SK-N-SH treated with all-trans-retinoic acid at 6 μM for 48 hours (cell line): ENCODE measurements at regions not wholly inside any gene's neighbourhood (a gene's known extent, or its start where the extent isn't known, plus 50 kb on each side); places are given as distances from the start of the nearest gene placed in this dataset.

Experiments
- ATAC-seq: fragments of 200-7000 bp; cut with Tn5 transposase; 3 replicates; pipeline ENCODE4 v1.9.1; 2020; ENCODE audit warnings: mild to moderate bottlenecking, moderate library complexity
- ARNTL ChIP-seq: fragments of 450-650 bp; formaldehyde crosslinking; IDR thresholded peaks from 2 replicates; pipeline ENCODE4 v1.5.0; 2020; ENCODE audit warnings: low read depth, mild to moderate bottlenecking, moderate library complexity, borderline replicate concordance
- BACH2 ChIP-seq: fragments of 250-450 bp; sonication (Bioruptor Pico); IDR thresholded peaks from 2 replicates; pipeline ENCODE4 v1.9.0; 2021; ENCODE audit warnings: mild to moderate bottlenecking, borderline replicate concordance
- CSDC2 ChIP-seq: fragments of 250-450 bp; sonication (Bioruptor Pico); IDR thresholded peaks from 2 replicates; pipeline ENCODE4 v1.5.0; 2020; ENCODE audit warnings: mild to moderate bottlenecking, moderate library complexity
- ESRRG ChIP-seq: fragments of 250-450 bp; sonication (Bioruptor Pico); IDR thresholded peaks from 2 replicates; pipeline ENCODE4 v1.6.1; 2021; ENCODE audit warnings: mild to moderate bottlenecking
- GLIS3 ChIP-seq: fragments of 250-450 bp; sonication (Bioruptor Pico); IDR thresholded peaks from 2 replicates; pipeline ENCODE4 v1.5.0; 2020; ENCODE audit warnings: mild to moderate bottlenecking, moderate library complexity
- ISL1 ChIP-seq: fragments of 250-450 bp; sonication (Bioruptor Pico); IDR thresholded peaks from 2 replicates; pipeline ENCODE4 v2.1.2; 2022; ENCODE audit warnings: mild to moderate bottlenecking, moderate library complexity
- OSR1 ChIP-seq: fragments of 250-450 bp; sonication (Bioruptor Pico); IDR thresholded peaks from 2 replicates; pipeline ENCODE4 v1.8.0; 2022; ENCODE audit warnings: moderate library complexity, mild to moderate bottlenecking, inconsistent platforms
- PPARA ChIP-seq: fragments of 250-450 bp; sonication (Bioruptor Pico); IDR thresholded peaks from 2 replicates; pipeline ENCODE4 v1.5.0; 2020; ENCODE audit warnings: mild to moderate bottlenecking, borderline replicate concordance
- RARB ChIP-seq: fragments of 250-450 bp; sonication (Bioruptor Pico); IDR thresholded peaks from 2 replicates; pipeline ENCODE4 v1.8.0; 2021; ENCODE audit warnings: mild to moderate bottlenecking, moderate library complexity
- SNAI2 ChIP-seq: fragments of 250-450 bp; sonication (Bioruptor Pico); IDR thresholded peaks from 2 replicates; pipeline ENCODE4 v1.5.0; 2020; ENCODE audit warnings: mild to moderate bottlenecking, moderate library complexity
- TCF4 ChIP-seq: fragments of 250-450 bp; sonication (Bioruptor Pico); IDR thresholded peaks from 2 replicates; pipeline ENCODE4 v1.8.0; 2021; ENCODE audit warnings: mild to moderate bottlenecking, moderate library complexity, borderline replicate concordance
- TOX ChIP-seq: fragments of 250-450 bp; sonication (Bioruptor Pico); IDR thresholded peaks from 2 replicates; pipeline ENCODE4 v1.8.0; 2021; ENCODE audit warnings: mild to moderate bottlenecking, moderate library complexity, borderline replicate concordance
- ZC3H10 ChIP-seq: fragments of 250-450 bp; sonication (Bioruptor Pico); IDR thresholded peaks from 2 replicates; pipeline ENCODE4 v1.5.1; 2021; ENCODE audit warnings: mild to moderate bottlenecking, moderate library complexity
- ZFP3 ChIP-seq: fragments of 250-450 bp; sonication (Bioruptor Pico); IDR thresholded peaks from 2 replicates; pipeline ENCODE4 v1.5.0; 2020; ENCODE audit warnings: mild to moderate bottlenecking, moderate library complexity
- ZFP30 ChIP-seq: fragments of 450-650 bp; formaldehyde crosslinking; IDR thresholded peaks from 2 replicates; pipeline ENCODE4 v1.5.0; 2022; ENCODE audit warnings: mild to moderate bottlenecking, moderate library complexity
- ZNF565 ChIP-seq: fragments of 450-650 bp; formaldehyde crosslinking; conservative IDR thresholded peaks from 2 replicates; pipeline ENCODE4 v1.5.0; 2020; ENCODE audit warnings: low read depth, mild to moderate bottlenecking, moderate library complexity
- ZNF70 ChIP-seq: fragments of 450-650 bp; formaldehyde crosslinking; IDR thresholded peaks from 2 replicates; pipeline ENCODE4 v1.5.0; 2020; ENCODE audit warnings: mild to moderate bottlenecking, moderate library complexity
- ZNF8 ChIP-seq: fragments of 450-650 bp; formaldehyde crosslinking; IDR thresholded peaks from 2 replicates; pipeline ENCODE4 v1.5.0; 2020; ENCODE audit warnings: mild to moderate bottlenecking, moderate library complexity
- TF ChIP-seq, protein P1 (sequence below): fragments of 250-450 bp; sonication (Bioruptor Pico); IDR thresholded peaks from 2 replicates; pipeline ENCODE4 v1.8.0; 2020; ENCODE audit warnings: mild to moderate bottlenecking, moderate library complexity, borderline replicate concordance
- TF ChIP-seq, protein P2 (sequence below): fragments of 250-450 bp; sonication (Bioruptor Pico); IDR thresholded peaks from 2 replicates; pipeline ENCODE4 v1.8.0; 2021; ENCODE audit warnings: low read depth, mild to moderate bottlenecking, moderate library complexity, borderline replicate concordance
- TF ChIP-seq, protein P3 (sequence below): fragments of 250-450 bp; sonication (Bioruptor Pico); IDR thresholded peaks from 2 replicates; pipeline ENCODE4 v1.5.1; 2021; ENCODE audit warnings: mild to moderate bottlenecking, moderate library complexity
- TF ChIP-seq, protein P4 (sequence below): fragments of 250-450 bp; sonication (Bioruptor Pico); IDR thresholded peaks from 2 replicates; pipeline ENCODE4 v1.5.0; 2020; ENCODE audit warnings: mild to moderate bottlenecking, moderate library complexity

DNA sequence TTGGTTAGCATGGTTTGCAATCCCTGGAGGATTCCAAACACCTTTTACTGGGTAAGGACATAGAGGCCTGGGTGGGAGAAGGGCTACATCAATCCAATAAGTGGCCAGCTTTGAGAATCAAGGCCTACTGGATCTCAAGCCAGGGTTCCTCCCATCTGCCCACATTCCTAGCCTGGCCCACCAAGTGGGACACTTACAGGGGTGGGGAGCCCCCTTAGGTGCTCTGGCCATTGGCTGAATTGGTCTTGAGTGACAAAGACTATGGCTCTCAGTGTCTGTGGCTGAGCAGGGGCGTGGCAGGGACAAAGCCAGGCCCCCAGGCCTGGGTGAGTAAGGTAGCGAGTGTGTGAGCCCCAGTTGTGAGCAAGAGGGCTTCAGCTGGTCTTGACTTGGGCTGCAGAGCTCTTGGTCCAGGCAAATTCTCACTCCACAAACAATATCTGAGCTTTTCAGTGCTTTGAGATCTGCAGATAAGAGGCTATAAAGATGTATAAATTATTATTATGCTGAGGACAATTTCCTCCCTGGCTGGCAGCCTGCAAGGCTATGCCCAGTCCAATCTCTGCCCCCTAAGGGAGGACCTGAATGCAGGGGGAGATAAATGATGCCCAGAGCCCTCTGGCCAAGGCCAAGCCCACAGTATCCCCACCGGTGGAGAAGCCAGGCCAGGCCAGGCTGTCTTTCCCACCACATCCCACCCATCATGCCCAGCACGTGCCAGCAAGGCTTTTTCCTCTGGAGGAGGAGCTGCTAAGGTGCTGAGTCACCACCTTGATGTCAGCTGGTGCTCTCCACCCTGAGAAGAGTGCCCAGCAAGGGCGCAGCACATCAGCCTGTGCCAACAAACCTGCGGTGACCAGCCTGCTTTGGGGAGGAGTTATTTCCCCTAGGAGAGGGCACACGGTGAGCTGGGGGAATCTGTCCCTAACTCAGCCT lies 80.7 kb upstream of the DUSP5 start (continued):
- TF ChIP-seq, protein P1, sequence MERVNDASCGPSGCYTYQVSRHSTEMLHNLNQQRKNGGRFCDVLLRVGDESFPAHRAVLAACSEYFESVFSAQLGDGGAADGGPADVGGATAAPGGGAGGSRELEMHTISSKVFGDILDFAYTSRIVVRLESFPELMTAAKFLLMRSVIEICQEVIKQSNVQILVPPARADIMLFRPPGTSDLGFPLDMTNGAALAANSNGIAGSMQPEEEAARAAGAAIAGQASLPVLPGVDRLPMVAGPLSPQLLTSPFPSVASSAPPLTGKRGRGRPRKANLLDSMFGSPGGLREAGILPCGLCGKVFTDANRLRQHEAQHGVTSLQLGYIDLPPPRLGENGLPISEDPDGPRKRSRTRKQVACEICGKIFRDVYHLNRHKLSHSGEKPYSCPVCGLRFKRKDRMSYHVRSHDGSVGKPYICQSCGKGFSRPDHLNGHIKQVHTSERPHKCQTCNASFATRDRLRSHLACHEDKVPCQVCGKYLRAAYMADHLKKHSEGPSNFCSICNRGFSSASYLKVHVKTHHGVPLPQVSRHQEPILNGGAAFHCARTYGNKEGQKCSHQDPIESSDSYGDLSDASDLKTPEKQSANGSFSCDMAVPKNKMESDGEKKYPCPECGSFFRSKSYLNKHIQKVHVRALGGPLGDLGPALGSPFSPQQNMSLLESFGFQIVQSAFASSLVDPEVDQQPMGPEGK (CRISPR knock-in tag), result no peak
- TF ChIP-seq ESRRG (CRISPR knock-in tag) (no peak), PPARA (no peak), OSR1 (no peak), TCF4 (CRISPR knock-in tag) (no peak), ZFP3 (CRISPR knock-in tag) (no peak), ZC3H10 (CRISPR knock-in tag) (no peak), ZNF8 (CRISPR knock-in tag) (no peak), RARB (CRISPR knock-in tag) (no peak), CSDC2 (no peak), BACH2 (CRISPR knock-in tag) (no peak)

DNA sequence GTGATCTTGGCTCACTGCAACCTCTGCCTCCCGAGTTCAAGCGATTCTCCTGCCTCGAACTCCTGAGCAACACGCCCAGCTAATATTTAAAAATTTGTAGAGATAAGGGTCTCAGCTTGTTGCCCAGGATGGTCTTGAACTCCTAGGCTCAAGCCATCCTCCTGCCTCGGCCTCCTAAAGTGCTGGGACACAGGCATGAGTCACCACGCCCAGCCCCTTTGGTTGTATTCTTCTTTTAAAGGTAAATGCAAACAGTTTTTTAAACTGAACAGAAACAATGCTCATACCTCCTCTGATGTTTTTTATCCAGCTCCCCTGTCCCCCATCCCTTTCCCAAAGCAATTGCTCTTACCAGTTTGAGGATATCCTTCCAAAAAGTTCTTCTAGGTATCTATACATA lies 79.5 kb upstream of the DUSP5 start:
- ATAC-seq, result no peak

DNA sequence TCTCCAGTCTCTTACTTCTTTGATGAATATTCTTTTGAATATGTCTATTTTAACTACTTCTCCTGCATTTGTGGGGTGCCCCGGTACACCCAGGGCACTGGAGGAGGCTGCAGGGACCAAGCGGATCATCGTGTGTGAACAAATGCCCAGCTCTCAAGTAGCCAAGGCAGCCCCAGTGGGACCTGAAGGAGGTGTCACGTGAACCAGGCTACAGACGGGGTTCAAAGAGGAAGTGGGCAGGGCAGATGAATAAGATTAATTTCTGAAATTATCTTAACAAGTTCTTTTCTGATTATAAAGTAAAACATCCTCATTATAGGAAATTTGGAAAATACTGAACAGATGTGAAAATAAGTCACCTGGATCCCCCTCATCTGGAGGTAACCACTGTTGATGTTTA lies 78.4 kb upstream of the DUSP5 start:
- no peak for ATAC-seq

More for the DNA sequence above, 79.5 kb upstream of the DUSP5 start:
- no peak for TF ChIP-seq ISL1 (CRISPR knock-in tag)
- TF ChIP-seq, protein P2, sequence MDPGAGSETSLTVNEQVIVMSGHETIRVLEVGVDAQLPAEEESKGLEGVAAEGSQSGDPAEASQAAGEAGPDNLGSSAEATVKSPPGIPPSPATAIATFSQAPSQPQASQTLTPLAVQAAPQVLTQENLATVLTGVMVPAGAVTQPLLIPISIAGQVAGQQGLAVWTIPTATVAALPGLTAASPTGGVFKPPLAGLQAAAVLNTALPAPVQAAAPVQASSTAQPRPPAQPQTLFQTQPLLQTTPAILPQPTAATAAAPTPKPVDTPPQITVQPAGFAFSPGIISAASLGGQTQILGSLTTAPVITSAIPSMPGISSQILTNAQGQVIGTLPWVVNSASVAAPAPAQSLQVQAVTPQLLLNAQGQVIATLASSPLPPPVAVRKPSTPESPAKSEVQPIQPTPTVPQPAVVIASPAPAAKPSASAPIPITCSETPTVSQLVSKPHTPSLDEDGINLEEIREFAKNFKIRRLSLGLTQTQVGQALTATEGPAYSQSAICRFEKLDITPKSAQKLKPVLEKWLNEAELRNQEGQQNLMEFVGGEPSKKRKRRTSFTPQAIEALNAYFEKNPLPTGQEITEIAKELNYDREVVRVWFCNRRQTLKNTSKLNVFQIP (CRISPR knock-in tag), result no peak
- TF ChIP-seq, all 23 proteins: peak for 0

More for the DNA sequence above, 78.4 kb upstream of the DUSP5 start:
- TF ChIP-seq ZFP30 (CRISPR knock-in tag) (no peak), ZNF8 (CRISPR knock-in tag) (no peak), RARB (CRISPR knock-in tag) (no peak), SNAI2 (no peak), TOX (CRISPR knock-in tag) (no peak), ARNTL (CRISPR knock-in tag) (no peak), ZFP3 (CRISPR knock-in tag) (no peak), OSR1 (no peak), ZC3H10 (CRISPR knock-in tag) (no peak), ESRRG (CRISPR knock-in tag) (no peak), ZNF565 (CRISPR knock-in tag) (no peak), TCF4 (CRISPR knock-in tag) (no peak), GLIS3 (no peak), ZNF70 (no peak), CSDC2 (no peak), PPARA (no peak)
- TF ChIP-seq, protein P3, sequence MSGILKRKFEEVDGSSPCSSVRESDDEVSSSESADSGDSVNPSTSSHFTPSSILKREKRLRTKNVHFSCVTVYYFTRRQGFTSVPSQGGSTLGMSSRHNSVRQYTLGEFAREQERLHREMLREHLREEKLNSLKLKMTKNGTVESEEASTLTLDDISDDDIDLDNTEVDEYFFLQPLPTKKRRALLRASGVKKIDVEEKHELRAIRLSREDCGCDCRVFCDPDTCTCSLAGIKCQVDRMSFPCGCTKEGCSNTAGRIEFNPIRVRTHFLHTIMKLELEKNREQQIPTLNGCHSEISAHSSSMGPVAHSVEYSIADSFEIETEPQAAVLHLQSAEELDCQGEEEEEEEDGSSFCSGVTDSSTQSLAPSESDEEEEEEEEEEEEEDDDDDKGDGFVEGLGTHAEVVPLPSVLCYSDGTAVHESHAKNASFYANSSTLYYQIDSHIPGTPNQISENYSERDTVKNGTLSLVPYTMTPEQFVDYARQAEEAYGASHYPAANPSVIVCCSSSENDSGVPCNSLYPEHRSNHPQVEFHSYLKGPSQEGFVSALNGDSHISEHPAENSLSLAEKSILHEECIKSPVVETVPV (CRISPR knock-in tag), result no peak
- TF ChIP-seq, protein P2 (CRISPR knock-in tag), result no peak
- TF ChIP-seq, protein P1 (CRISPR knock-in tag), result no peak
- TF ChIP-seq, protein P4, sequence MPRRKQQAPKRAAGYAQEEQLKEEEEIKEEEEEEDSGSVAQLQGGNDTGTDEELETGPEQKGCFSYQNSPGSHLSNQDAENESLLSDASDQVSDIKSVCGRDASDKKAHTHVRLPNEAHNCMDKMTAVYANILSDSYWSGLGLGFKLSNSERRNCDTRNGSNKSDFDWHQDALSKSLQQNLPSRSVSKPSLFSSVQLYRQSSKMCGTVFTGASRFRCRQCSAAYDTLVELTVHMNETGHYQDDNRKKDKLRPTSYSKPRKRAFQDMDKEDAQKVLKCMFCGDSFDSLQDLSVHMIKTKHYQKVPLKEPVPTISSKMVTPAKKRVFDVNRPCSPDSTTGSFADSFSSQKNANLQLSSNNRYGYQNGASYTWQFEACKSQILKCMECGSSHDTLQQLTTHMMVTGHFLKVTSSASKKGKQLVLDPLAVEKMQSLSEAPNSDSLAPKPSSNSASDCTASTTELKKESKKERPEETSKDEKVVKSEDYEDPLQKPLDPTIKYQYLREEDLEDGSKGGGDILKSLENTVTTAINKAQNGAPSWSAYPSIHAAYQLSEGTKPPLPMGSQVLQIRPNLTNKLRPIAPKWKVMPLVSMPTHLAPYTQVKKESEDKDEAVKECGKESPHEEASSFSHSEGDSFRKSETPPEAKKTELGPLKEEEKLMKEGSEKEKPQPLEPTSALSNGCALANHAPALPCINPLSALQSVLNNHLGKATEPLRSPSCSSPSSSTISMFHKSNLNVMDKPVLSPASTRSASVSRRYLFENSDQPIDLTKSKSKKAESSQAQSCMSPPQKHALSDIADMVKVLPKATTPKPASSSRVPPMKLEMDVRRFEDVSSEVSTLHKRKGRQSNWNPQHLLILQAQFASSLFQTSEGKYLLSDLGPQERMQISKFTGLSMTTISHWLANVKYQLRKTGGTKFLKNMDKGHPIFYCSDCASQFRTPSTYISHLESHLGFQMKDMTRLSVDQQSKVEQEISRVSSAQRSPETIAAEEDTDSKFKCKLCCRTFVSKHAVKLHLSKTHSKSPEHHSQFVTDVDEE (CRISPR knock-in tag), result no peak
